ENCODE measurements at regions not wholly inside any gene's neighbourhood (a gene's known extent, or its start where the extent isn't known, plus 50 kb on each side); places are given as distances from the start of the nearest gene placed in this dataset.

DNA sequence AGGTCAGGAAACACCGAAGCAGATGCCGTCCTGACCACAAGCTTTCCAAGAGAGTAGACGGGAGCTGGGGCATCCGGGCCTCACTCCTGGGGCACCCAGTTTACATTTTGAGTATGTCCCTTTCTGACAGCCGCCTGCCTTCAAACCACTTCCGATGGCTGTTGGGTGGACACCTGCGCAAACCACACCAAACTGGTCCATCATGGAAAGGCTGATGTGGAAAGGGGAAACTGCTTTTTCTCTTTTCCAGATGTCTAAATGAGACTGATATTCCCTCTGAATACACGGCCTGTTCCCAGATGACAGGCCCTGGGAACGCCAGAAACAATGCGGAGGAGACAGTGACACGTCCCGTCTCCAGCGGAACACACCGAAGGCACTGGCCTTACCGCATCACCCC lies 290.0 kb upstream of the SALL3 start:
- no peak for DNase-seq (ENCODE audit: low read depth, low spot score)

DNA sequence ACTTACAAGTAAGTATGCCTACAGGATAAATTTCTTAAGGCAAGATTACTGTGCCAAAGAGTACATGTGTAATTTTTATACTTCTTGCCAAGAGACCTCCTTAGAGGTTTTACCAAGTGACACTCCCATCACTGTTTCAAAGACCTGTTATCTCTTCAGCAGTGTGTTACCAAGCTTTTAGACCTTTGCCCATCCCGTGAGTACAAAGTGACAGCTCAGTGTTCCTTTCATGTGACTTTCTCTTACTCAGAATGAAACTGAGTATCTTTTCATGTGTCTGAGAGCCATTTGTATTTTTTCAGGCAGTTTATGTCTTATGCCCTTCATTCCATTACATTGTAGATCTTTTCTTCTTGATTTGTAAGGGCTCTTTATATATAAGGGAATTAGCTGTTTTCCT lies 287.5 kb upstream of the SALL3 start:
- no peak for DNase-seq (ENCODE audit: low read depth, low spot score)

DNA sequence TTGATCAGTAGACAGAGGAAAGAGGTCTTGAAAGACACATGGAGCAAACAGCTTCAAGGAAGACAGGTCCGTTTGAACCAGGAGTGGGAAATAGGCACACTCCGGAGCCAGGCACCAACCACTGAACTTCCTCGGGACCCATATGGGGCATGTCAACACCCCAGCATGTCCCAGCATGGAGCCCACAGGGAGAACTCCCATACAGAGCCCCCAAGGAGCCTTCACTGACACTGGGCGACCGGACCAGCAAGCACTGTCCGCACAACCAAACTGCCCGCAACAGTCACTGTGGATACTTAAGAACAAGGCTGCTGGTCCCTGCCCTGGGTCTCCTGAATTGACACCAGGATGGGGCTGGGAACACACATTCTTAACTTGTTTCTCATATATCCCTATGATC lies 286.2 kb upstream of the SALL3 start:
- DNase-seq (ENCODE audit: low read depth, low spot score) = no peak

DNA sequence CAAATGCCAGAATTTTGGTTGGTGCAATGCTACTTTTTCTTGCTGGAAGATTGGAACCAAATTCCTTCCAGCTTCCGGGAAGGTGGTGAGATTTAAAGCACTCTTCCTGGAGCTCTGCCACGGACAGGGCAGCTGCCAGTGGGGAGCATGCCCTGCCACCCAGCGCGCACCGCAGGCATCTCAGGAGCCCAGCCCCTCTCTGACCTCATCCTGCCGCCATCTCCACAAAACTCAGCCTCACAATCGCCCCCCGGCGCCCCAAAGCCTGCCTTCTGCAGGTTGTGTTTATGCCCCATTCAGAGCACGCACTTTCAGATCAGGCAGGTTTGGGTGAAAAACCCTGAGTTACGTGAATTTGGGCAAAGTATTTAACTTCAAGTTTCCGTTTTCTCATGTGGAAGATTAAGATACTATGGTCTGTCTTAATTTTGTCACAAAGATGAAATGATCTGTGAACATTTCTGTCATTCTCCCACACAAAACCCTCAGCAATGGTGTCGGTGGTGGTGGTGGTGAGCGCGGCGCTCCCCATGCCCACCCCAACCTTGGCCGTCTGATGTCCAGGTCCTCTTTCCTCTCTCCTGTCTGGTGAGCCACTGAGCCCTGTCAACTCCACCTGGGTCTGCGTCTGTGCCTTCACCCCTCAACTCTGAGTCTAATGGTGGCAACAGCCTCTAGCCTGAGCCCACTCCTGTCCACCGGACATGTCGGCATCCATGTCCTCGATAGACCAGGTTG lies 282.8 kb upstream of the SALL3 start:
- DNase-seq (ENCODE audit: low read depth, low spot score) = no peak

DNA sequence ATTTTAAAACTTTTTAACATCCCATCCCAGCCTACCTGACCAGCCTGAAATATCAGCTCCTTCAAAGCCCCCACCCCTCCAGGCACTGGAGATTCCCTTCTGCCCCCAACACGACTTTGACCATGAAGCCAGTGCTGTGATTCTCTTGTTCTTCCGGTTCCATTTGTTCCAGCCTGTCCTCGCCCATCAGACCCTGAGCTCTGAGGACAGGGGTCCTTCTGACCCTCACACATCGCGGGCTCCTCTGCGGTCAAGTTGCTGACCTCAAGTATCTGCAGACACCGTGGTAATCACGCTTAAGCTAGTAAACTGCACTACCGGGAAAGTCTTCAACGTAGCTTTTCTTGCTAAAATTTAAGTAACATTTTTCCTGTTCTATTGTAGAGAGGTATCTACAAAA lies 282.2 kb upstream of the SALL3 start:
- DNase-seq (ENCODE audit: low read depth, low spot score) = no peak

DNA sequence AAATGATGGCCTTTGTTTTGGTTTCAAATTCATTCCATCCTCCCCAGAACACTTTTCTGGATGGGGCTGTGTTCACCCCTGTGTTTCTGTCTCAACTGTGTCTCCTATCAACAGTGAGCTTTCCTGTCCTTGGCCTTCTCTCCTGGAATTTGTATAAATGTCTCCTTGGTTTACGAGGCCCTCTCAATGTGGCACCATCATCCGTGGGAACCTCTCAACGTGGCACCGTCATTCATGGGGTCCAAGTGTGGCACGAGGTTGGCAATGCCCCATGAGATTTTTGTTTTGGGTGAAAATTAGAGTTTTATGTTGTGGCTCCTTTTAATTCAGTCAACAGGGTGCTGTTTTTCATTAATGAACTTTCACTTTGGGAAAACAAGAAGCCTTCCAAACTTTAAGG lies 280.7 kb upstream of the SALL3 start:
- DNase-seq (ENCODE audit: low read depth, low spot score) = no peak

DNA sequence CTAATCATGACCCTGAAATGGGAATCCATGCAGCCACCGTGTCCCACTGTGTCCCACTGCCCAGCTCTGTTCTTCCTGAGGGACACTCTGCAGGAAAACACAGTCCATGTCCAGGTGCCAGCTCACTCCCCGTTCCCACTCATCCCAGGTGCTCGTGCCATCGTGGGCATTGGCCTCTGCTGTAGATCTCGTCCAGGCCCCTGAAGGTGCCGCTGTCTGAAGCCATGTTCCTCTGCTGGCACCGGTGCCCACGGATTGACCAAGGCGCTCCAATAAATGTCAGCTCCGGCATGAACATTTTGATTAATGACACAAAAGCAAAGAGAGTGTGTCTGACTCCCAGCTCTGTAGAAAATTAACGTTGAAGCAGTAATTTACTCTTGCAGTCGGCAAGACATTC lies 280.1 kb upstream of the SALL3 start:
- DNase-seq (ENCODE audit: low read depth, low spot score) = no peak

DNA sequence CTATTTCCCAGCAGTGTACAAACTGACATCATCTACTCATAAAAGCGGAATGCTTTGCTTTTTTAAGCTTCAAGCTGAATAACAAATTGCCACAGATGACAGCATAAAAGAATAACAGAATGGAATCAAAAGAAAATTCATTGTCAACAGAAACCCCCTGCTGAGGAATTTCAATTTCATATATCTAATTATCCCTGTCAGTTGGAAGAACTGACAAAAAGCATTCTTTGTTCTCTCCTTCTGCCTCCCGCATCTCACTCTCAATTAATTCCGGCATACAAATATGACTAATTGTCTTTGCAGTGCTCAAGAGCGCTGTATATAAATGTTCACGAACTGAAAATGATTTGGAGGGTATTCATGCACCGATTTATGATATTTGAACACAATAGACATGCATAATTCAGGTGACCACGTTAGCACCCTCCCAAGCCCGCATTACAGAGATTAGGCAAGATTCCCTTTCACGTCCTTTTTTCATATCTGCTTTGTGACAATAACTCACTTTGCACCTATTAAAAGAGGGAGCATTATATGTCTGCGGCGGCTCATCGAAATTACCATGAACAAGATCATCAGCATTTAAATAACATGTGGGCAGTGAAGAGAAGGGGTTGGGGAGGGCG lies 277.7 kb upstream of the SALL3 start:
- DNase-seq (ENCODE audit: low read depth, low spot score) = no peak

DNA sequence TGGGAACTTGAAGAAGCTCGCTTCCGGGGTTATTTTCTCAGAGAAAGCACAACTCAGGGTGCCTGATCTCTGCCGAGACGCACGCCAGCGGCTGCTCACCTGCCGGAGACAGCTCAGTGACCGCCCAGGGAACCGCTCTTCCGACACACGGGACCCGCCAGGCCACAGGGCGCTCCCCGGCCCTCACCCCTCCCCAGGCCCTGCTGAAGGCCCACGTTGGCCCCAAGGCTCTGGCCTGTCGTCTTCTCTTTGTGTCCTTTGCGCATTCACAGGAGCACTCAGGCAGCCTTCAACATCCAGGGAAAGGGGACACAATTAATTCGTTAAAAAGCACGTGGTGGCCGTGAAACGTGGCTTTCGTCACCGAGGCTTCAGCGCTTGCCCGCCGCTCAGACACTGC lies 276.3 kb upstream of the SALL3 start:
- DNase-seq (ENCODE audit: low read depth, low spot score) = no peak

DNA sequence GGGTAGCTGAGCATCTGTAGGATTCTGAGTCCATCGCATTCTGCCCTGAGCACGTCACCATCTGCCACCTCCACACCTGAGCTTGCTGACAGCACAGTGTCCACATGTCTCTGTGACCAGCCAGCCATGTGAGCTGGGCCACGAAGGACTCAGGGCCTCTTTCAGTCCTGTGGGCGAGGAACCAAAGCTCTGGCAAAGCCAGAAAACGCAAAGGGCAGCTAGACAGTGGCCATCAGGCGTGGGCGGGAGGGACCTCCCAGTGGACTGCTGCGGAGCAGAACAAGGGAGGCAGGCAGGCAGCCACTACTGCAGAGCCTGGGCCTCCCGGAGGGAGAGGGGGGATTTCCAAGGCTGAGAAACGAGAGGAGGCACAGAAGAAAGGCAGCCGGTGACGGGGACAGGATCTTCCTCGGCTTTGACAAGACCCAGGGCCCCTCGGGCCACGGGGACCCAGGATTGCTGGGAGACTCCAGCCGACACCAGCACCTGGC lies 274.6 kb upstream of the SALL3 start:
- no peak for DNase-seq (ENCODE audit: low read depth, low spot score)

DNA sequence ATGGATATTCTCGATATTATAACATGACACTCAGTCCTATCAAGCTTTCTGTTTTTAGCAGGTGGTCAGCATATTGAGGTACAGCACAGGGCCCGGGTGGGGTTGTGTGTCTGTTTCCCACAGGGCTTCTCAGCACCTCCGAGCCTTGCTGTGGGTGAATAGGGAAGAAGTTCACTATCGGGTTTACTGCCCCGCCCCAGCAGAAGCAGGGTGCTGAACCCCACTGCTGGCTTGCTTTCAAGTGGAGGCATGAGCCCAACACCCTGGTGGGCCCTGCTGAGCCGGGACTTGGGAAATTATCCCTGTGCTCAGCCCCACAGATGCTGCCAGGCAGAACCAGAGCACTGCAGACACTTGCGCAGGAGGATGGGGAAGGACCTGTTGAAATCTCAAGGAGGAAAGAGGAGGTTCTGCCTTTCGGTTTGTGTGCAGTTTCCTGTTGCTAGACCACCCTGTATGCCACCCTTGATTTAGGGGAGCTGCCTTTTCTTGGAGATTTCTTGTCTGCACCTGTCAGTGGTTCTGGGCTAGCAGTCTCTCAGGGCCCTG lies 270.3 kb upstream of the SALL3 start:
- DNase-seq (ENCODE audit: low read depth, low spot score) = no peak

DNA sequence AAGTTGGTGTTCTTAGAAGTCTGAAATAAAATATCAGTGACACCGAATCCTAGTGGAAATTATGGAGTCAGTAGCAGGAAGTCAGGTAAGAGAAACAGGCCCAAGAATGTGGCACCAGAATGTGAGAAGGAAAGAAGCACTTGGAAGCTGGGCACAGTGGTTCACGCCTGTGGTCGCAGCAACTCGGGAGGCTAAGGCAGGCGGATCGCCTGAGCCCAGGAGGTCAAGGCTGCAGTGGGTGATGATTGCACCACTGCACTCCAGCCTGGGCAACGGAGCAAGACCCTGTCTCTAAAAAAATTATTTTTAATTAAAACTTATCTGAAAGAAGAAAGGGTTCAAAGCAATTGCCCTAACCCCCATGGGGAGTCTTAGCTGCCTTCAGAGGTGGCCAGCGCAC lies 268.3 kb upstream of the SALL3 start:
- DNase-seq (ENCODE audit: low read depth, low spot score) = no peak

DNA sequence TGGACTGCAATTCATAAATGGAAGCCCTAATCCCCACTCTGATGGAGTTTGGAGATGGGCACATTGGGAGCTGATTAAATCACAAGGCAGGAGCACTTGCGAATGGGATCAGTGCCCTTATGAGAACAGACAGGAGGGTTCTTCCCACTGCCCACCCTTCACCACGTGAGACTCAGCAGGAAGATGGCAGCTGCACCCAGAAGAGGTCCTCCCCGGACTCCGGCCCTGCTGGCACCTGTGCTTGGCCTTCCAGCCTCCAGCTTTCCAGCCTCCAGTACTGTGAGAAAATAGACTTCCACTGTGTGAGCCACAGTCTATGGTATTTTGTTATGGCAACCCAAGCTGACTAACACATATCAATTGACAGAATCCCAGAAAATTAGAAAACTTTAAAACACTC lies 267.6 kb upstream of the SALL3 start:
- no peak for DNase-seq (ENCODE audit: low read depth, low spot score)

DNA sequence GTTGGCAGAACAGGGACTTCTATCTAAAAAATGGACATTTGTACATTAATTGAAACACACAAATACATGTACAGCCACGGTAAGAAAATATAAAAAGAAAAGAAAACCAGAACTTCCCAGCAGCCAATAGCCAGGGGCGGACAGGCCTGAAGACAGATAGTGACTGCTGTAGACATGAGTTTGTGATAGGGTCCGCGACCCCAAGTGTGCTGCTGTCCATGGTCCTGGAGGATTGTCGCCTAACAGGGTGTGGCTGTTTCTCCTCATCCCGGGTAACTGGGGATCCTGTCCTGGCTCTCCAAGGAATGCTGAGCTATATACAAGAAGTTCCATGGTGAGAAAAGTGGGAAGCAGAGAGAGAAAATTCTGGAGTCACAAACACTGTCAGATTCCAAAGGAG lies 266.5 kb upstream of the SALL3 start:
- peak; percentile 60 for DNase-seq (ENCODE audit: low read depth, low spot score)

DNA sequence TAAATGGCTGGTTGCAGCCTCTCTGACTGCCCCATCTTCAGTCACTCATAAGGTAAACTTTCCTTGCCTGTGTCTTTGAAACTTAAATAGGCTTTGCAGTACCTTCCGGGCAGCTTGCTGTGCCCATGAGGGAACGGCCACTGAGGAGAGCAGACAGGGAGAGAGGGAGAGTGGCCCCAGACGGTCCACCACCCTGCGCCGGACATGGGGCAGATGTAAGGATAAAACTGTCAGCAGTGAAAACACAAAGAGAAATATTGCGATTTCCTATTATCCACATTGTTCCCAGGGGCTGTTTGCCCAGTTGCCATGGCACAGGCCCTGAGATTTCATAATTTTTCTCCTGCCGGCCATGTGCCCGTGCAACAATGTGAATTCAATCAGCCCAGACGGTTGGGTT lies 265.9 kb upstream of the SALL3 start:
- no peak for DNase-seq (ENCODE audit: low read depth, low spot score)

DNA sequence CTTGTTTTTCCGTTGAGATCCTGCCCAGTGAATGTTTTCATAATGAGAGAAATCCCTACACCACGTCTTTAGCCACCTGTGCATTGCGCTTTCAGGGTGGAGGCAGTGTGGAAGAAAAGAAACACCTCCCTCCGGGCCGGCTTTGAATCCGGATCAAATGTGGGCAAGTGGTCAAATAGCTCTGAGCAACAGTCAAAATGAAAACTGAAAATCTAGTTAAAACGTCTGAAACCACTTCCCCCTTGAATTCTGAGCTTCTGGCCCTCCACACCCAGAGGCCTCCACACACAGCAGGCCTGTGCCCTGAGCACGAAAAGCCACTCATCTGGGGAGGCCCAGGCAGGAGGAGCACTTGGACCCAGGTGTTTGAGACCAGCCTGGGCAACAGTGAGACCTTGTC lies 263.6 kb upstream of the SALL3 start:
- no peak for DNase-seq (ENCODE audit: low read depth, low spot score)

DNA sequence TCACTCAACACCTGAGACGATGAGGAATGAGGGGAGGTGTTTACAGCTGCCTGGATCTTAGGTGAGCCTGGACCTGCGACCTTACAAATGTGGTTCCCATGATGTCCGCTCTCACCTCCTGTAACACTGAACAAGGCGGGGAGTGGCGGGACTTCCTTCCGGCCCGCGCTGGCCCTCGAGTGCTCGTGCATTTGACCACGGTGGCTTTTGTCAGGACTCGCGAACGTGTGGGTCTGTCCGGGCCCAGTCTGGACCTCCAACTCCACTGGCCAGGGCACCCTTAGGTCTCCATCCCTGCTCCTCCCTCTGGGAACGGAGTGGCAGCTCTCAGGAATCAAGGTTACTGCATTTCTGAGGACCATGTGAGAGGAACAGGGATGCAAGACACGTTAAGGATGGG lies 263.0 kb upstream of the SALL3 start:
- no peak for DNase-seq (ENCODE audit: low read depth, low spot score)

DNA sequence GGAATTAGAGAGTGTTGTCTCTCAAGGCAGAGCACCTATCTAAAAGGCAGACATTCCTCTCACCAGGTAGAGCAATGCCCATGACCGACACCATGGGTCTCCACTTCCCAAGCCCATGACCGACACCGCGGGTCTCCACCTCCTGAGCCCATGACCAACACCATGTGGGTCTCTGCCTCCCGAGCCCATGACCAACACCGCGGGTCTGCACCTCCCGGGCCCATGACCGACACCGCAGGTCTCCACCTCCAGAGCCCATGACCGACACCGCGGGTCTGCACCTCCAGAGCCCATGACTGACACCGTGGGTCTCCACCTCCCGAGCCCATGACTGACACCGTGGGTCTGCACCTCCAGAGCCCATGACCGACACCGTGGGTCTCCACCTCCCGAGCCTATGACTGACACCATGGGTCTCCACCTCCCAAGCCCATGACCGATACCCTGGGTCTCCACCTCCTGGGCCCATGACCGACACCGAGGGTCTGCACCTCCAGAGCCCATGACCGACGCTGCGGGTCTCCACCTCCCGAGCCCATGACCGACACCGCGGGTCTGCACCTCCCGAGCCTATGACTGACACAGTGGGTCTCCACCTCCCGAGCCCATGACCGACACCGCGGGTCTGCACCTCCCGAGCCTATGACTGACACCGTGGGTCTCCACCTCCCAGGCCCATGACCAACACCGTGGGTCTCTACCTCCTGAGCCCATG lies 262.4 kb upstream of the SALL3 start:
- no peak for DNase-seq (ENCODE audit: low read depth, low spot score)

DNA sequence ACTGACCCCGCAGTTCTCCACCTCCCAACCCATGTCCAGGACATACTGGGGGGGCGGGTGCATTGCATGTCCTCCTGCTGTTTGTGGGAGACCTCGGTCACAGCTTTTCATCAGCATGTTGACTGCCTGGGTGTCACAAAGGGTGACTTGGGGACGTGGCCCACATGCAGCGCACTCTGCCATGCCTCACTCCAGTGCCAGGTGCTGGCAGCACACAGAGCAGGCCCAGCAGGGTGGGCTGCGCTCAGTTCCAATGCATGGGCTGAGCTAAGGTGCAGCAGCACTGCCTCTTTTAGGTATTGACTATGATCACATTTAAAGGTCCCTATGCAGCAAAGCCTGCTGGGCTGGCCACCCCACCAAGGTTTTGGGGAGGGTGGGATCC lies 261.9 kb upstream of the SALL3 start:
- DNase-seq (ENCODE audit: low read depth, low spot score) = no peak

DNA sequence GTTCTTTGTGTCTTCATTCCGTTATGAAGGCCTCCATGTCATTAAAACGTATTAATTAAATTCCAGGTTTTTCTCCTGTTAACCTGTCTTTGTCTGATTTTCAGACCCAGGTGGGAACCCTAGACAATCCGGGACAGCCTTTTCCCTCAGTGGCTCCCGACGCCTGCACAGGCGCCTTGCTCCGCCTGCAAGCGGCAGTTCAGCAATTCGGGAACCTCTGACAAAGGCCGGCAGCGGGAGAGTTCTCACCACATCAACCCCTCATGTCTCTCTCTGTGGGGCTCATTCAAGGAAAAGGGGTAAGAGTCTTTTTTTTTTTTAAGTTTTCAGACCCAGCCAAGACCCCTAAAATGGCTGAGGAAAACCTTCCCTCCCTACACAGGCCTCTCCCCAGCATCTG lies 259.8 kb upstream of the SALL3 start:
- no peak for DNase-seq (ENCODE audit: low read depth, low spot score)

DNA sequence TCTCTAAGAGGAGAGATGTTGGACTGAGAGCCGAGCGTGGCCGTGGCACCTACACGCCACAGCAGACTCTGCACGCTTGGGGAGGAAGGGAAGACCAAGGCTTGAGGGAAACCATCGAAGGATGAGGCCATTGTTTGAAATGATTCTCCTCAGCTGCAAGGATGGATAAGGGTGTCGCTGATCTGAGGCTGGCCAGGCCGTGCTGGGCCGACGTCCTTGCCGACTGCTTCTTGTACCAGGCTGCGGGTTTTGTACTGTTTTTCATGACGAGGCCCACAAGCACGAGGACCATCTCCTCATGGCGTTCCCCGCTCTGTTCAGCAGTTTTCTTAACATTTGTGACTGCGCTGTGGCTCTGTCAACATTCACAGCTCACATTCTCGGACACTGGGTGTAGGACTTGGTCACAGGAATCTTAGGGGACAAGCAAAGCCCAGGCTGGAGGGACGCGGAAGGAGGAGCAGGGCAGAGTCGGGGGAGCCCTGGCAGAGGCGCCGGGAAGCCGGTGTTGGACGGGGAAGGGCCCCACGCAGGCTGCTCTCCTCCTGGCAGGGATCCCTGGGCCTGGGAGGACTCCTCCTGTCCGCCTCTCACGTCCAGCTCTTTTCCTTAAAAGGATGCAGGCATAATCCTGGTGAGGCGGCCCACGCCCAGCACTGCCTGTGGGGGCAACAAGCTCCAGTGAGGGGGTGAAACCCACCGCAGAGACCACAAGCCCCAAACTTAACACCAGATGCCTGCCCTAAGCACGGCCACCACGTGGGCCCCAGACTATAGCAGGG lies 259.0 kb upstream of the SALL3 start:
- DNase-seq (ENCODE audit: low read depth, low spot score) = no peak

Data from ELF-1 (cell line).